Natural killer cell (primary cell): ENCODE measurements at regions not wholly inside any gene's neighbourhood (a gene's known extent, or its start where the extent isn't known, plus 50 kb on each side); places are given as distances from the start of the nearest gene placed in this dataset.

ENCODE experiments used
- ATAC-seq, 3 donors: fragments of 150-1000 bp in 2 of 3; fragments of 200-7000 bp in 1 of 3; cut with Tn5 transposase; 1 replicate in 1 of 3; 2 replicates in 2 of 3; pipeline ENCODE4 v1.10.0; 2021; ENCODE audit warnings: mild to moderate bottlenecking in 2 of 3, moderate library complexity in 2 of 3
- DNase-seq, 2 donors: peaks; one replicate each; pipeline versions ENCODE4 v3.0.0 to v3.0.0-alpha.2; 2013 to 2021; ENCODE audit warnings: mixed read lengths in 1 of 2
- H3K27ac ChIP-seq: one replicate; pipeline ENCODE4 v1.5.1; 2013; ENCODE audit warnings: mild to moderate bottlenecking, low read length
- H3K27me3 ChIP-seq: one replicate; pipeline ENCODE4 v1.6.1; 2013; ENCODE audit warnings: low read length; ENCODE audit not compliant: control insufficient read depth, insufficient read depth
- H3K36me3 ChIP-seq: one replicate; pipeline ENCODE4 v1.6.1; 2013; ENCODE audit warnings: low read length; ENCODE audit not compliant: control insufficient read depth, insufficient read depth
- H3K4me1 ChIP-seq: one replicate; pipeline ENCODE4 v1.6.1; 2013; ENCODE audit warnings: low read length; ENCODE audit not compliant: control insufficient read depth, insufficient read depth
- H3K4me3 ChIP-seq: one replicate; pipeline ENCODE4 v1.5.1; 2013; ENCODE audit warnings: low read length
- H3K9me3 ChIP-seq: one replicate; pipeline ENCODE4 v1.6.1; 2013; ENCODE audit warnings: low read length; ENCODE audit not compliant: control insufficient read depth, insufficient read depth
- H3K27ac Mint-ChIP-seq, 2 donors: one replicate each; pipeline ENCODE4 v1.8.0; 2022; ENCODE audit warnings: mild to moderate bottlenecking in 2 of 2, mixed read lengths in 2 of 2, moderate library complexity in 1 of 2
- H3K27me3 Mint-ChIP-seq, 2 donors: one replicate each; pipeline ENCODE4 v1.8.0; 2022; ENCODE audit warnings: low read depth in 2 of 2, mixed read lengths in 2 of 2
- H3K36me3 Mint-ChIP-seq: one replicate; pipeline ENCODE4 v1.8.0; 2022; ENCODE audit warnings: mixed read lengths
- H3K4me1 Mint-ChIP-seq, 2 donors: one replicate each; pipeline ENCODE4 v1.8.0; 2022; ENCODE audit warnings: mixed read lengths in 2 of 2
- H3K4me3 Mint-ChIP-seq: one replicate; pipeline ENCODE4 v1.8.0; 2022; ENCODE audit warnings: mild to moderate bottlenecking, moderate library complexity, mixed read lengths
- H3K9me3 Mint-ChIP-seq, 2 donors: one replicate each; pipeline ENCODE4 v1.8.0; 2022; ENCODE audit warnings: mixed read lengths in 2 of 2
- CTCF ChIP-seq: fragments of 200-600 bp; IDR thresholded peaks from one replicate; pipeline ENCODE4 v1.8.0; 2022; ENCODE audit warnings: antibody characterized with exemption
- WGBS: methylation state at CpG from one replicate; pipeline ENCODE4 v1.1.7; 2013; ENCODE audit warnings: missing lambda C conversion rate; ENCODE audit not compliant: insufficient coverage; 5-methylcytosine and 5-hydroxymethylcytosine counted together
- intact Hi-C: fragments of 100-400 bp; cut with micrococcal nuclease; formaldehyde crosslinking; loops from one replicate; pipeline ENCODE4 v1.14.2; 2022

GRCh38 chr4:45358573-45359506, 632.5 kb upstream of the GNPDA2 start:
- H3K9me3 Mint-ChIP-seq = peaks cover 23 to 26% of the 10 kb centered on the region in 2 donors
- H3K4me3 Mint-ChIP-seq = no peak overlapping the region
- no peak overlapping the region for H3K27ac Mint-ChIP-seq
- no peak for TF ChIP-seq CTCF
- intact Hi-C loops = no loop called here
- no peaks in the 10 kb centered on the region for H3K27me3 ChIP-seq
- no peak overlapping the region for H3K4me3 ChIP-seq
- H3K27ac ChIP-seq = no peak overlapping the region
- WGBS = 78% methylated on average over 3 of the region's 3 CpGs
- H3K36me3 ChIP-seq = no peaks in the 10 kb centered on the region
- H3K4me1 Mint-ChIP-seq = no peaks in the 10 kb centered on the region
- no peaks in the 10 kb centered on the region for H3K27me3 Mint-ChIP-seq
- no peaks in the 10 kb centered on the region for H3K4me1 ChIP-seq
- ATAC-seq (no peak), DNase-seq (no peak)
- H3K9me3 ChIP-seq = peaks cover 12% of the 10 kb centered on the region
- peaks cover 9% of the 10 kb centered on the region for H3K36me3 Mint-ChIP-seq

GRCh38 chr4:45353161-45353560, 626.8 kb upstream of the GNPDA2 start:
- intact Hi-C loops = no loop called here
- ATAC-seq (no peak), DNase-seq (no peak)
- Histone ChIP-seq H3K36me3 (no peaks in the 10 kb centered on the region), H3K27me3 (no peaks in the 10 kb centered on the region), H3K4me3 (no peak overlapping the region), H3K9me3 (no peaks in the 10 kb centered on the region), H3K4me1 (no peaks in the 10 kb centered on the region), H3K27ac (no peak overlapping the region)
- no peak overlapping the region for H3K27ac Mint-ChIP-seq
- no peaks in the 10 kb centered on the region for H3K27me3 Mint-ChIP-seq
- H3K4me1 Mint-ChIP-seq = no peaks in the 10 kb centered on the region
- peaks cover 10 to 18% of the 10 kb centered on the region in 2 donors for H3K9me3 Mint-ChIP-seq
- no peaks in the 10 kb centered on the region for H3K36me3 Mint-ChIP-seq
- TF ChIP-seq CTCF = no peak
- H3K4me3 Mint-ChIP-seq = no peak overlapping the region

- intact Hi-C loops = no loop called here
- Mint-ChIP-seq H3K27ac (no peak overlapping the region), H3K4me1 (no peaks in the 10 kb centered on the region), H3K4me3 (no peak overlapping the region), H3K9me3 (peaks cover 12 to 13% of the 10 kb centered on the region in 2 donors), H3K27me3 (no peaks in the 10 kb centered on the region), H3K36me3 (no peaks in the 10 kb centered on the region)
- no peaks in the 10 kb centered on the region for H3K36me3 ChIP-seq
- ATAC-seq (no peak), DNase-seq (no peak)
- peaks cover 2% of the 10 kb centered on the region for H3K9me3 ChIP-seq
- no peak for TF ChIP-seq CTCF
- no peak overlapping the region for H3K27ac ChIP-seq
- no peaks in the 10 kb centered on the region for H3K27me3 ChIP-seq
- H3K4me3 ChIP-seq = no peak overlapping the region
- WGBS = no CpG with 5 or more reads among the region's 1 CpG
- no peaks in the 10 kb centered on the region for H3K4me1 ChIP-seq
These were observed 624.1 kb upstream of the GNPDA2 start for GRCh38 chr4:45350438-45350837.

DNA sequence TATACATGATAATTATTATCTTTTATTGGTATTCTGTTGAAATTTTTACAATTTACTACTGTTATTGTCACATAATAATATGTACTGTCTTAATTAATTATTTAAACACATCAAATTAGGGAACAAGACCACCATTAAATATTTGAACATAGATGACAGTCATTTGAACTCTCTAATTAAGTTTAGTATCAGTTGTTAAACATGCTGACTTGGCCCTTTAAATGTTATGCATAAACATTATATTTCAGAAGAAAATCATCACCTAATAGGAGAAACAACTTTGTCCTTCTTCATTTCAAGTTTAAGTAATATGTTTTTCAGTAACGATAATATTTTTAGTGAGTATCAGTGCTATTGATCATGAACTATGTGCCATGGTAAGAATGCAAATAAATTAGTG, 623.5 kb upstream of the GNPDA2 start:
- Mint-ChIP-seq H3K36me3 (no peaks in the 10 kb centered on the region), H3K4me1 (no peaks in the 10 kb centered on the region), H3K27ac (no peak overlapping the region), H3K27me3 (no peaks in the 10 kb centered on the region), H3K9me3 (peaks cover 14 to 16% of the 10 kb centered on the region in 2 donors), H3K4me3 (no peak overlapping the region)
- no peak for TF ChIP-seq CTCF
- H3K4me1 ChIP-seq = no peaks in the 10 kb centered on the region
- WGBS = no CpG with 5 or more reads among the region's 1 CpG
- DNase-seq = no peak
- H3K4me3 ChIP-seq = no peak overlapping the region
- peaks cover 2% of the 10 kb centered on the region for H3K9me3 ChIP-seq
- no peak overlapping the region for H3K27ac ChIP-seq
- ATAC-seq = no peak
- no peaks in the 10 kb centered on the region for H3K27me3 ChIP-seq
- intact Hi-C loops = no loop called here
- H3K36me3 ChIP-seq = no peaks in the 10 kb centered on the region
